ENCODE measurements at regions not wholly inside any gene's neighbourhood (a gene's known extent, or its start where the extent isn't known, plus 50 kb on each side); places are given as distances from the start of the nearest gene placed in this dataset.

- TF ChIP-seq POLR2A (IDR thresholded peaks at IDR 0.05; ENCODE audit: low read length) (no peak), GATA1 (IDR thresholded peaks at IDR 0.05; ENCODE audit: low read depth, low read length) (no peak)
These were observed 209.2 kb upstream of the GRIK3 start for GRCh38 chr1:37243368-37244082.

Data from erythroblast (primary cell).